Testis (tissue), 2 donors: ENCODE measurements at regions not wholly inside any gene's neighbourhood (a gene's known extent, or its start where the extent isn't known, plus 50 kb on each side); places are given as distances from the start of the nearest gene placed in this dataset.

Source experiments
- POLR2A ChIP-seq: fragments of 450-650 bp; IDR thresholded peaks from one replicate; pipeline ENCODE4 v1.6.1; 2017; ENCODE audit warnings: antibody characterized with exemption, mild to moderate bottlenecking, moderate library complexity
- TF ChIP-seq, protein P1 (sequence below), 3 experiments: fragments of 450-650 bp in 2 of 3; fragments of 200-600 bp in 1 of 3; sonication (generic) in 1 of 3; IDR thresholded peaks; one replicate each; pipeline ENCODE4 v1.5.1; 2016 to 2019; ENCODE audit warnings: antibody characterized with exemption in 3 of 3, mild to moderate bottlenecking in 2 of 3, moderate library complexity in 1 of 3

GRCh38 chr16:79843145-79843544 is 242.6 kb upstream of the MAF start:
- TF ChIP-seq, protein P1, sequence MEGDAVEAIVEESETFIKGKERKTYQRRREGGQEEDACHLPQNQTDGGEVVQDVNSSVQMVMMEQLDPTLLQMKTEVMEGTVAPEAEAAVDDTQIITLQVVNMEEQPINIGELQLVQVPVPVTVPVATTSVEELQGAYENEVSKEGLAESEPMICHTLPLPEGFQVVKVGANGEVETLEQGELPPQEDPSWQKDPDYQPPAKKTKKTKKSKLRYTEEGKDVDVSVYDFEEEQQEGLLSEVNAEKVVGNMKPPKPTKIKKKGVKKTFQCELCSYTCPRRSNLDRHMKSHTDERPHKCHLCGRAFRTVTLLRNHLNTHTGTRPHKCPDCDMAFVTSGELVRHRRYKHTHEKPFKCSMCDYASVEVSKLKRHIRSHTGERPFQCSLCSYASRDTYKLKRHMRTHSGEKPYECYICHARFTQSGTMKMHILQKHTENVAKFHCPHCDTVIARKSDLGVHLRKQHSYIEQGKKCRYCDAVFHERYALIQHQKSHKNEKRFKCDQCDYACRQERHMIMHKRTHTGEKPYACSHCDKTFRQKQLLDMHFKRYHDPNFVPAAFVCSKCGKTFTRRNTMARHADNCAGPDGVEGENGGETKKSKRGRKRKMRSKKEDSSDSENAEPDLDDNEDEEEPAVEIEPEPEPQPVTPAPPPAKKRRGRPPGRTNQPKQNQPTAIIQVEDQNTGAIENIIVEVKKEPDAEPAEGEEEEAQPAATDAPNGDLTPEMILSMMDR (IDR thresholded peaks at IDR 0.05) = no peak
- no peak for TF ChIP-seq POLR2A
